SIG-M5 (cell line): ENCODE measurements at regions not wholly inside any gene's neighbourhood (a gene's known extent, or its start where the extent isn't known, plus 50 kb on each side); places are given as distances from the start of the nearest gene placed in this dataset.

Experiments used
- DNase-seq: peaks from one replicate; lab custom pipeline; 2025; lab: John Stamatoyannopoulos, UW

DNA sequence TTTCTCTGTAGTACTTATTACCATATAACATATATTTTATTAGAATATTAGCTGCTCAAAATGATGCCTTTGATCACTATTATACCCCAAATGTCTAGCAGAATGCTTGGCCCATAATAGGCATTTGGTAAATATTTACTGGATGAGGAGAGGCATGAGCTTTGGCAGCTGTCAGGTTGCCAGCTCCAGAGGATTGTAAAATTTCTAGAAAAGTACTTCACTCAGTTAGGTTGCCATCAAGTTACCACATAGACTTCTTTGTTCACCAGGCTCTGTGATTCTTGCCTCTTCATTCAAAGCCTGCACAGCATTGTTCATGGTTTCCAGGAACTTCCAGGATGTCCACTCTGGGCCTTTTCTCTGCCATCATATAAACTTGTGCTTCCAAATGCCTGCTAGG is 582.8 kb downstream of the PDCD6IP start:
- no peak for DNase-seq

DNA sequence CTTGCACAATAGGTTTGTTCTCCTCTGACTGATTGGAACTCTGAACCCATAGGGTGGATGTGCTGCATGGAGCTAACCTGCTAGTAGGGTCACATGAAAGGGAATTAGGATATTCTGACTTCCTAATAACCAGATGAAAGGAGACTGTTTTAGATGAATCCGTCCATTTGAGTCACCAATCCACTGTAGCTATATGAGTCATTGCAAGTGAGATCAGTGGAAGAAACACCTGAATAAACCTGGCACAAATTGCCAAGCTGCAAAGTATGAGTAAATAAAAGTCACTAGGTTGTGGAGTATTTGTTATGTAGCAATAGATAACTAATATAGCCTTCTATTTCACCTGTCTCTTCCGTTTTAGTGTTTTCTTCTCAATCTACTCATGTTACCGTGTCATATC is 584.4 kb downstream of the PDCD6IP start:
- no peak for DNase-seq

DNA sequence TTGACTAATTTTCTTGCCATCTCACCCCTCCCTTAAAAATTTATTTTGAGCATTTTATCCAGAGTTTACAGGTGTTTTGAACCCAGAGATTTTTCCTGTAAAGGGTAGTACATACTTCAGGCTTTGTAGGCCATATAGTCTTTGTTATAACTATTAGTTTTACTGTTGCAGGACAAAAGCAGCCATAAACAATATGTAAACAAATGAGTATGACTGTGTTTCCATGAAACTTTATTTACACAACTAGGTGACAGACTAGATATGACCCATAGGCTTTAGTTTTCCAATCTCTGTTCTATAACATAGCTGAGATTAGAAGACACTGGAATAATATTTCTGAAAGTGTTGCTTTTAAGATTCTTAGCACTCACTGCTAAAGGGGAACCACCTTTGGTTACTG is 587.9 kb downstream of the PDCD6IP start:
- DNase-seq: no peak

DNA sequence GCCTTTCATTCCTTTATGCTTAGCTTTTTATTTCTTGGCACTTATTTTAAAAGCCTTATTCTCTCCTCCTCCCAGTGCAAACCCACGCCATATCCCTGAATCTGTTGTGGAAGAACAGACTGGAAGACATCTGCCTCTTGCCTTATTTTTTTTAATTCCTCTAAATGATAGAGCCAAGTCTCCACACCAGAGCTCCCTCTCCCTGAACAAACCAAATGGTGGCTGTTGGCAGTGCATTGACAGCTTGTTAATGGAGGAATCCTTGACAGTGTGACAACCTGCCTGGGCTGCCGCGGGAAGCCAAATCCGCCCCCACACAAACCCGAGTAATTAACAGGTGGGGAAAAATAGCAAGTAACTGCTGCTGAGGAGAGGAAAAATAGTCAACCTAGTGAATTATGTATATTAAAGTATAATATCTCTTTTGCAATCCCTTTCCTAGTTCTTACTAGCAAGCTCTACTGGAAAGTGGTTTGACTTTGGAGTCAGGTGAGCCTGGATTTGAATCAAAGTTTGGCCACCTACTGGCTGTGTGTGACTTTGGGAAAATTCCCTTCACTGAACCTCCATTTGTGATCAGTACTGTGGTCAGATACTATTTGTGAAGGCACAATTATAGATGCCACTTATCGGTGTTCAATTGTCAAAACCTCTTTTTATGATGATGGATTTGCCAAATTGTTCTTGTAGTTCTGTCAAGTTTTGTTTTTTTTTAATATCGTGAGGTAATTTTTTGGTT is 589.6 kb downstream of the PDCD6IP start:
- no peak for DNase-seq

DNA sequence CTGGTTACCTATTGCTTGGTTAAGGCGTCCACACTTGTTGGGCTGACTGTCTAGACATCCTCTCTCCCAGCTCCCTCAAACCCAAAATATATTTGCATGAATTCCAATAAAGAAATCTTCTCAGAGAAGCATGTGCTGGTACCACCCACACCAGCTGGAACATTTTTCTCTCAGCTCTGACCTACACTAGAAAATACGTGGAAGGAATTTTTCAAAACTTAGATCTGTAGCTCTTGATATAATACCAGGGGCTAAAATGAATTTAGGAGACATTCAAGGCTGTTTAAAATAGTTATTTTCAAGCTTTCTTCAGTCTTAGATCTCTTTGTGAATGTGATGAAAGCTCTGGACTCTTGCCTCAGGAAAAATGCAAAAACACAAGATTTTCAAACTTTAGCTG is 590.4 kb downstream of the PDCD6IP start:
- no peak for DNase-seq

DNA sequence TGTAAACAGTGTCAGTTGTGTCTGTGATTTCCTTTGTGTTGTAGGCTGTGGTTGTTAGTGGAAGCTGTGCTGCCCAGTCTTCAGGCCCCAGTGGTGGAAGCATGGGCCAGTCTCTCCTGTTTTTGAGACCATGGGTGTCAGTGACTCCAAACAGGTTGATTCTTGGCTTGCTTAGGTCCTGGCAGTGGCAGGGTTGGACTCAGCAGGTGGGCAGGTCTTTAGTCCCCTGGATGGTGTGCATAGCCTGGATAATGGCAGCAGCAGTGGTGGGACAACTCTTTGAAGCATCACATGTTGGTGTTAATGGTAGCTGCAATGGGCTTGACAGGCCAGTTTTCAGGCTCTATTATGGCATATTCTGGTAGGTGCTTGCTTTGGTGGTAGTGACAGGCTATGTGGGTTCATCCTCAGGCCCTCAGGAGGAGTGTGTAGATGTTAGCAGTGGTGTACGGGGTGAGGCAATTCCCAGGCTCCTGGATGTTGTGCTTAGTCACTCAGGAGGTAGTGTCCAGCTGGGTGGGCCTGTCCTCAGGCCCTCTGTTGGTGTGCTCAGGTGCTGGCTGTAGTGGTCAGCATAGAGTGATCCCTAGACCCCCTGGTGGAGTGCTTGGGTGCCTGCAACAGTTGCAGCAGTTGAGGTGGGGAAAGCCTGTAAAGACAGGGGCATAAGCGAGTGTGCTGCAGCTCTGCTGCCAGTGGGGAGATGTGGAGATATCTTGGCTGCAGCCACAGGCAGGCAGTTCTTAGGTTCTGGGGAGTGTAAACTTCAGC is 596.7 kb downstream of the PDCD6IP start:
- no peak for DNase-seq

DNA sequence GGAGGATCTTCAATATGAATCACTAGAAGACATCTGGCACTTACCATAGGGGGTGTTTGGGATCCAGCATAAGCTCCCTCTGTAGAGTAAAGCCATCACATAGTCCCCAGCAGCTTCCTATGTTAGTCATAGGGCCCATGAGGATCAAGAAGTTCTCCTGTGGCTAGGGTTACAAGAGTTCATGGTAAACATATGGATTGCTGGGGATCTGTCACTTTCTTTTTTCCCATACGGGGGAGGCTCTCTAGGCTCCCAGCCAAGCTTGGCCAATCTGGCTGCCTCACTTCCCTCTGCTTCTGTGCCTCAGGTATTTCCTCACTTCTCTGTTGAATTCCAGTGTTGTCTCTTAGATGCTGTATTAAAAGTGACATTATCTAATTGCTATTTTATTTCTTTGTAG is 597.9 kb downstream of the PDCD6IP start:
- no peak for DNase-seq

DNA sequence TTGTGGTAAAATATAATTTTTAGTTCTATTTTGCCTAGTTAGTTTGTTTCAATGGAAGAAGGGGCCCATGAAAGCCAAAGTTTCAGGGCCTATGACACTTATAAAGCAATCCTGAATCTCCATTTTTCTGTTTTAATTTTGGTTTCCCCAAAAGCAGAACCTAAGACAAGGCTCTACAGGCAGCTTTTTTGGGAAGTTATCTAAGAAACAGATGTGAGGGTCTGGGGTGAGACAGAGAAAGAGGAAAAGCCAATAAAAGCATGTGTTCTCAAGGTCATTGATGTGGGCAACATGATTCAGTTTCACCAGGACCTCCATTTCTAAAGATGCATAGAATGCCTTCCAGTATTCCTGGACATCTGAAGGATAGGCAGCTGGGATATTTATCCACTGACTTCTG is 598.5 kb downstream of the PDCD6IP start:
- no peak for DNase-seq

DNA sequence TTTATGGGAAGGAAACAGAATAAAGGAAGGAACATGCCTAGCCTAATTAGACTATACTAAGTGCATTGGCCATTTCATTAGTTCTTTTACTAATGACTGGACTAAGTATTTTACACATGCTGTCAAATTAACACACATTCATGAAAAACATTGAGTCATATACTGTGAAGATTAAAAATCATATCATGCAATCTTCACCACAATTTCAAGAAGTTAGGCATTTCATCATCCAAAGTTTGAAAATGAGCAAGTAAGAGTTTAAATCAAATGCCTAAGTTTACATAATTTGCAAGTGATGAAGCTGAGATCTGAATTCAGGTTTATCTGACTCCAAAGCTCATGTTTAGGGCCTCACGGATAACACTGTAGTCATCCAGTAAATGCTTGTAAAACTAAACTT is 601.0 kb downstream of the PDCD6IP start:
- no peak for DNase-seq

DNA sequence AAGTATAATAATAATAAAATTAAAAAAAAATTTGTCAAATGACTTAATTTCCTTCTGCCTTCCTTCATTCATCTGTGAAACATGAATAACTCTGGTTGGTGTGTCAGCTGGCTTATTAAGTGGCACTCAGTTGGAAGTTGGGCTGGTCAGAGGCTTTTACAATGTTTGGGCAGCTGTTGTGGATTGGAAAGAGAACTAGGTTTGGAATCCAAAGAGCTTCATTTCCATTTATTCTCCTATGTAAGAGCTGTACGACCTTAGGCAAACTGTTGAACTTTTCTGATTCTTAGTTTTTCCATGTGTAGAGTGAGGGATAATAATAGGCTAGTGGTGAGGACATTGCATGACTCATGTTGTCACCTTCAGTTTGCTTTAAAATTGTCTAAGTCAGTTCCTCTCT is 606.7 kb downstream of the PDCD6IP start:
- DNase-seq: no peak

DNA sequence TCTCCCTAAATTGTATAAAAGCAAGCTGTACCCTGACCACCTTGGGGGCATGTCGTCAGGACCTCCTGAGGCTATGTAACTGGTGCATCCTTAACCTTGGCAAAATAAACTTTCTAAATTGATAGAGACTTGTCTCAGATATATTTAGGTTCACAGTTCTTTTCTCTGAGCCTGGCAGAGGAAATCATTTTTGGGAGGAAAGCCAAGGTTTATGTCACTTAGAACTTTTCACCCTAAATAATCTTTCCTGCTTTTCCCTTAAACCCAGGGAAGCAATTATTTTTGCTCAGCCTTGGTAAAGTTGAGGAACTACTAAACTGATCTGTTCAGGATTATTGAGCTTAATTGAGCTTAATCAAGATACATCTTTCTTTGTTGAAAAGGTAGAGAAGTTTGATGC is 608.9 kb downstream of the PDCD6IP start:
- DNase-seq: no peak

DNA sequence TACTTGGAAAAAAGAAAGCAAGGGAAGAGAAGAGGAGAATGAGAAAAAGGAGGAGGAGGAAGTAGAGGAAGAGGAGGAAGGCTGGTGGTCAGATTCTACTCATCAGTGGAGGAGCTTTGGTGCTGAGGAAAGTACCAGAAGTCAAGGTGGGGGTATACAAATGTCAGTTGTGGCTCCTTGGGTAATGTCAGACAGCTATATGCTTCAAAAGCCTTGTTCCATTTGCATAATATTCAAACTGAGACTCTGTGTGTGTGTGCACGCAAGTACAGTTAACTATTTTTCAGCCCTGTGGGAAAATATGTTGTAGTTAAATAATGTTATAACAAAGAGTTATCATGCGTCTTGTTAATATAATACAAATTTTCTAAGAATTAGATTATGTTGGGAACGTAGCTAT is 609.7 kb downstream of the PDCD6IP start:
- no peak for DNase-seq

DNA sequence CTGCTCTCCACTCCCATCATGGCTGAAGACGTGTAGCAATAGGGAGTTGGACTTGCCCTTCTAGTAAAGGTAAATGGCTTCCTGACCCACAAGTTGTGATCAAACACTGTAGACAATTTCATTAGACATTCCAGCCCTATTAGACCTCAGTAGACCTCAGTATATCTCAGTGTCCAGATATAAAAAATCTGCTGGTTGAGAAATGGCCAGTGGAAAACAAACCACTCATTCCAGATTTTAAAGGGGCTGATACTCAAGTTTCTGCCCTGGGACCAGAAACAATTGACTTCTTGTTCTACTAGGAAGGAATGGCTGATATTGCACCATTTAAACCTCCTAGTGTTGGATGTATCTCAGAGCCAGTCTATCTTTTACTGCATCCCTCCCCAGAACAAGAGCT is 613.2 kb downstream of the PDCD6IP start:
- DNase-seq: no peak

DNA sequence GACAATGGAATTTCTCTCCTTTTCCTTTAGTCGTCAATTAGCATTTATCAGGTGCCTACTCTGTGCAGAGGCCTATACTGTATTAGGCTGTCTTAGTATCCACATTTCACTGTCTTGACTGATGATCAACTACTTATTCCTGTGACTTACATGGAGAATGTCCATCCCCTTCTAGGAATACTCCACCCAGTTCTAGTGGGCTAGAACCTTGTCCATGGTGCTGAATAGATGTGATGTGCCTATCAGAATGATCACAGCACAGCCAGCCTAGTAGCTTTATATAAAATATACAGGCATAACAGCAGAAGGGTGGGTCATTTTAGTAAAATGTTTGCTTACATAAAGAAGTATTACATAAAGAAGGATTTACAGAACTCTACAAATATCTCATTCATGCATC is 621.4 kb downstream of the PDCD6IP start:
- no peak for DNase-seq

DNA sequence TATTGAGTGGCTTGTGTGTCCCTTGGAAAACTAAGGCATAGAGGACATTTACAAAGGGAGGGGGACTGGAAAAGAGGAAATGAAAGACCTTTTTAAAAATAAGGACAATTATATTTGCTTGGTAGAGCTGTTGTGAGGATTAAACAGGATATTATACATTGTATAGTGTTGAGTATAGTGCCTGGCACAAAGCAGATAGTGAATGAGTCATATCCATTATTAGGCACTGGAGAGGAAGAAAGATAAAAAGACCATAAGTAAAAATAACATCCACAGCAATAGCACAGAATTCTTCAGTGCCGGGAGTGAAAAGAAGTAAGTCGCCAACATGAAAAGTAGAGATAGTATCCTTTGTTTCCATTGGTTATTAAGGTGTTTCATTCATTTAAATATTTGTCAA is 623.3 kb downstream of the PDCD6IP start:
- no peak for DNase-seq

DNA sequence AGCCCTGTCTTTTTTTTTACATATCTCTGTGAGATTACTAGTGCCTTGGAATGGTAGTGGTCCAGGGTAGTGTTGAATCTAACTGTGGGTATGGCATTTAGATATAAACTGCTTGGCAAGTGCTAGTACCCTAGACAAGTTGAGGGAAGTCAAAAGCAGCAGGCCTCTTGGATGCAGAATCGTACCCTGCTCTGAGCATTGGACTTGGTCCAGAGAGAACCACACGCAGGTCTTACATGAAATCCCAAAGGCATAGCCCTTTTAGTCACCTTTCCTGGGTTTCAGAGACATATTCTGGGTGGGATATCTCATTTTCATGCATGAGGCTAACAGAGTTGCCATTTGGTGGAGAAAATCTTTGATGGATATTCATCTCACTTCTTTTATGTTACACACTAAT is 641.4 kb downstream of the PDCD6IP start:
- DNase-seq: no peak

DNA sequence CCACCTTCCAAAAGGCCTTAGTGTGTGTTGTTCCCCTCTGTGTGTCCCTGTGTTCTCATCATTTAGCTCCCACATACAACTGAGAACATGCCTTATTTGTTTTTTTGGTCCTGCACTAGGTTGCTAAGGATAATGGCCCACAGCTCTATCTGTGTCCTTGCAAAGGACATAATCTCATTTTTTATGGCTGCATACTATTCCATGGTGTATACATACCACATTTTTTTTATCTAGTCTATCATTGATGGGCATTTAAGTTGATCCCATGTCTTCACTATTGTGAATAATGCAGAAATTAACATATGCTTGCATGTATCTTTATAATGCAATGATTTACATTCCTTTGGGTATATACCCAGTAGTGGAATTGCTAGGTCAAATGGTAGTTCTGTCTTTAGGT is 645.7 kb downstream of the PDCD6IP start:
- no peak for DNase-seq

DNA sequence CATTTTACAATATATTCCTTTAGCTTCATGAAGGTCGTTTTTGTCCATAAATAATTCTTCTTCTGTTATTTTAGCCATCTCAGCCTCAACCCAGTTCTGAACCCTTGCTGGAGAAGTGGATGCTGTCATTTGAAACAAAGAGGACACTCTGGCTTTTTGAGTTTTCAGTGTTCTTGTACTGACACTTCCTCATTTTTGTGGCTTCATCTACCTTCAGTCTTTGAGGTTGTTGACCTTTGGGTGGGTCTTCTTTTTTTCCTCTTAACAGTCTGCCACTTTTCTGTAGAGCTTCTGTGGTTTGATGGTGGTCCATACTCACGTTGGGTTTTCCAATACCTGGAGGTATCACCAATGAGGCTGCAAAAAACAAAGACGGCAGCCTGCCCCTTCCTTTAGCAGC is 650.9 kb downstream of the PDCD6IP start:
- DNase-seq: no peak

DNA sequence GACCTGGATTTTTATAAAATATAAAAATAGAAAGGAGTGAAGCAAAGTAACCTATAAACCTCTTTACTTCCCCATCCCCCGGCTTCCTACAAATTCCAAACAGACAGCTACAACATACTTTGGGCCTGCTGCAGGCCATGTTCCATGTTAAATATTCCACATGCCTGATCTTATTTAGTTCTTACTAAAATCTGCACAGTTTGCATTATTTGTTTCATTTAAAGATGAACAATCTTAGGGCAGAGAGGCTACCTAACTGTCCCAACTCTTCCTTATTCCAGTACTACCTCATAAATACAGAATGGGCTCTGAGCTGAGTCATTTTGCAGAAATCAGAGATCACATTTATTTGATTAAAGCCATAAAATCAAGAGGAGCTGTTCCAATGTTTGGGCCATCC is 665.0 kb downstream of the PDCD6IP start:
- DNase-seq: no peak

DNA sequence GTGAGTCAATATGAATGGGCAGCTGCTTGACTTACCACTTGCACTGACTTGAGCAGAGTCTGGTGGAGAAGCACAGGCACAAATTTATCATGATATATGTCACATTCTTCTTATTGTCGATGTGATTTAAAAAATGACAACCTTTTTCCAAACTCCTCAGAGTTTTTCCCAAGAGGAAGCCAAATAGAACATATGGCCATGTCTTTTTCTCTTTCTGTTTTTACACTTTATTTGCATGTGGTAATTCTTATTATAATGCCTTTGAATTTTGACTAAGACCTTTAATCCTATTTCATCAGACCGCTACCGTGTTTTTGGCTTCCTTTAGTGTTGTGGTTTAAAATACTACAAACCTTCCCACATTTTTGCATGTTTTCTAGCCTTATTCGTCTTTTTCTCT is 666.2 kb downstream of the PDCD6IP start:
- no peak for DNase-seq

DNA sequence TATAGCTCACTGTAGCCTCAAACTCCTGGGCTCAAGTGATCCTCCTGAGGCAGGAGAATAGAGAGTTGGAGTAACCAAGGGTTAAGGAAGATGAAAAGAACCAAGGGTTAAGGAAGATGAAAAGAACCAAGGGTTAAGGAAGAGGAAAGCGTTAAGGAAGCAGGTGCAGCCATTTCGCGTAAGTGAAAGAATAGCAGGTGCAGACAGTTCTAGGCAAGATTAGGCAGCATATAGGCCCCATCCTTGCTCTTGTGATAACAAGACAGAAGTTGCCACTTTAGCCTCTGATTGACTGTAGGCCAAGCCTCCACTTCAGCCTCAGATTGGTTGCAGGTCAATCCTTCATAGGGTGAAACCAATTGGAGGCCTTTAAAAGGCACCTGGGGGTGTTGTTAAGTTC is 677.4 kb downstream of the PDCD6IP start:
- no peak for DNase-seq

DNA sequence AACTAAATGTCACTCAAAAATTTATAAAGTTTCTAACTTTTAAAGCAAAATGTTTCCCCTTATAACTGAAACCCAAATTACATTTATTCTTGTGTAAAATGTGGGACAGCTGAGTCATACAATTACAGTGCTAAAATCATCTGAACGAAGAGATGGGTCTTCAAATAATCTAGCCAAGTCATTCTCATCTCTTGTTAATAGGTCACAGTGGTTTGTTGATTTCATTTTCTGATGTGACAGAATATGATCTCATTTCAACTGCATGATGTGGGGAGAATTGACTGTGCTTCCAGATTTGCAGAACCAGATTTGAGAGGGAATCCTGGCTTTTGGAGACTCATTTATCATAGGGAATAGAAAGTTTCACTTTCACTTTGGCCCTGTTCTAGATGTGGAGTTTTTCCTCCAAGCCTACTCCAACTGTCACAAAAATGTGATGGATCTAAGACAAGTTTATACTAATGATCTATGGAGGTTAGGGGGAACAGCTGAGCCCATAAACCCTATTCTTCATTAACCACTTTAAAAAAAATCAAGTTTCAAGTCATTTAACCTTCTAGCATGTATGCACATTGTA is 685.0 kb downstream of the PDCD6IP start:
- no peak for DNase-seq

DNA sequence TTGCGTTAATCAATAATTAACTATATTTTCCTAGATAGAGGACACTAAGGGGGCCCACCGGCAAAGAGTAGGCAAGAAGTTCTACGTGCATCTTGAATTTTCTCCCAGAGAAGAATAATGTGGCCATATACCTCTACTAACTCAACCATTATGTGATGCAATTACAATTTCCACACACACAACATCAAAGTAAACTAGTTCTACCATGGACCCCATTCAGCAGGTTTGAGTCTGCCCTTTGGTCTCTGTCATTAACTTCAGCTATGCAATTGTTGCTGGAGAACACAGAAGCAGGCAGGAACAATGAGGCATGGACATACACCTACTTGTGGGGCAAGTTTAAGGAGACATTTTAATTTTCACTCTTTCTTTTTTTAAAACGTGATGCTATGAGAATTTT is 705.9 kb downstream of the PDCD6IP start:
- DNase-seq: no peak

DNA sequence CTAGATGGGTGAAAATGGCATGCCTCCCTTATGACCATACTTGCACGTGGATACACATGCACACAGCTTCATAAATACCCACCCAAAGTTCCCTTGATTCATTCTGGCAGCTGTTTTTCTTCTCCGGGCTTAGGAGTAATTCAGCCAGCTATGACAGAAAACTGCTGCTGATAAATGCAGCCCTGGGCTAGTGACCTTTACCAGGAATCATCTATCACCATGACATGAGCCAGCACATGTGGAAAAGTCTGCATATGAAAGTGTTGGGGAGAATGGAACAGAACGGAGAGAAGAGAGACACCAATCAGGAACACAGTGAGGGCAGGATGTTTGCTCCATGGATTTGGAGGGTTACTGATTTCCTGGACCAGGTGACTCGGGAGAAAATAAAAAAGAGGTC is 706.3 kb downstream of the PDCD6IP start:
- no peak for DNase-seq
